Fibroblast of mammary gland (primary cell): ENCODE measurements at regions not wholly inside any gene's neighbourhood (a gene's known extent, or its start where the extent isn't known, plus 50 kb on each side); places are given as distances from the start of the nearest gene placed in this dataset.

Experiments
- DNase-seq: peaks from one replicate; pipeline ENCODE4 v3.0.0-alpha.2; 2010; ENCODE audit warnings: low read depth
- H3K4me3 ChIP-seq: 2 replicates; pipeline ENCODE4 v1.5.1; 2011; ENCODE audit warnings: low read depth, mild to moderate bottlenecking, low read length, moderate library complexity; ENCODE audit not compliant: control insufficient read depth
- TF ChIP-seq, protein P1 (sequence below): conservative IDR thresholded peaks from 2 replicates; pipeline ENCODE4 v1.5.1; 2011; ENCODE audit warnings: low read depth, low read length, inconsistent platforms; ENCODE audit not compliant: control insufficient read depth, insufficient read depth

DNA sequence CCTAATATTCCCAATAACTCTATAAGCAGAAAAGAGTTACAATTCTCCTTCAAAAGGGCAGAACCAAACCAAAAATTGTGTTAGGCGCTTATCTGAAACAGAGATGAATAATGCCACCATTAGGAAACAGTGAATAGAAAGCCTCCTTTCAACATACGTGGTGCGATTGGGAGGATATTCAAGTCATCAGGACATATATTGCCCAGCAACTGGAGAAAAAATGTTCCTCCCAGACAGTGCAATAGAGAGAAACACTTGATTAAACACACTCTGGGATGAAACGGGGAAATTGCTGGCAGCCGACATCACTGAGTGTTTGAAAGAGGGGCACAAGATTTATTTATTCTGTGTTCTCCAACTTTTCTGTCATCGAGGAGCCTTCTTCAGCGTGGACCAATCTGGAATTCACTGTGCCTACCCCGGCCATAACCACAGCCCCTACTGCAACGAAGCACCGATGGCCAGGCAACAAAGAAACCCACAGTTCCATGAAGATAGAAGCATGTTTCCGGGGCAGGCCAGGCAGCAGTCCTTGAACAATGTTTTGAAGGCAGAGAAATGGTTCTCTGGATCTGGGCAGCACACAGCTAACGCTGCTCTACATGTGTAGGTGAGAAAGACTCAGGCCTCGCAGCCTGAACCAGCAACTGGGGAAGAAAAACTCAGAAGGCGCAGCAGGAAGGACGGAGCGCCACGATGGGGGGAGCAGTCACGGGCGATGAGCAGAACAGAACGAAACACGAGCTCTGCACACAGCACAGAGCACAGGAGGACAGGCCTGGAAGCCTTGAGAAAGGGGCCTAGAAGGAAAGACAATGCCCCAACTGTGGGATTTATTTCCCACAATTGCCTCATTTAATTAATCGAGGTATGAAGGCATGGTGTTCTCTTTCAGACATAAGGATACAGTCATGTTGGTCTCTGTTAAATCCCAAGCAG lies 234.2 kb upstream of the FOXQ1 start:
- no peak for DNase-seq
- TF ChIP-seq, protein P1, sequence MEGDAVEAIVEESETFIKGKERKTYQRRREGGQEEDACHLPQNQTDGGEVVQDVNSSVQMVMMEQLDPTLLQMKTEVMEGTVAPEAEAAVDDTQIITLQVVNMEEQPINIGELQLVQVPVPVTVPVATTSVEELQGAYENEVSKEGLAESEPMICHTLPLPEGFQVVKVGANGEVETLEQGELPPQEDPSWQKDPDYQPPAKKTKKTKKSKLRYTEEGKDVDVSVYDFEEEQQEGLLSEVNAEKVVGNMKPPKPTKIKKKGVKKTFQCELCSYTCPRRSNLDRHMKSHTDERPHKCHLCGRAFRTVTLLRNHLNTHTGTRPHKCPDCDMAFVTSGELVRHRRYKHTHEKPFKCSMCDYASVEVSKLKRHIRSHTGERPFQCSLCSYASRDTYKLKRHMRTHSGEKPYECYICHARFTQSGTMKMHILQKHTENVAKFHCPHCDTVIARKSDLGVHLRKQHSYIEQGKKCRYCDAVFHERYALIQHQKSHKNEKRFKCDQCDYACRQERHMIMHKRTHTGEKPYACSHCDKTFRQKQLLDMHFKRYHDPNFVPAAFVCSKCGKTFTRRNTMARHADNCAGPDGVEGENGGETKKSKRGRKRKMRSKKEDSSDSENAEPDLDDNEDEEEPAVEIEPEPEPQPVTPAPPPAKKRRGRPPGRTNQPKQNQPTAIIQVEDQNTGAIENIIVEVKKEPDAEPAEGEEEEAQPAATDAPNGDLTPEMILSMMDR: no peak
- H3K4me3 ChIP-seq: no peak overlapping the region

GRCh38 chr6:1076531-1077459 lies 235.1 kb upstream of the FOXQ1 start:
- no peak overlapping the region for H3K4me3 ChIP-seq
- no peak for DNase-seq
- TF ChIP-seq, protein P1: no peak

DNA sequence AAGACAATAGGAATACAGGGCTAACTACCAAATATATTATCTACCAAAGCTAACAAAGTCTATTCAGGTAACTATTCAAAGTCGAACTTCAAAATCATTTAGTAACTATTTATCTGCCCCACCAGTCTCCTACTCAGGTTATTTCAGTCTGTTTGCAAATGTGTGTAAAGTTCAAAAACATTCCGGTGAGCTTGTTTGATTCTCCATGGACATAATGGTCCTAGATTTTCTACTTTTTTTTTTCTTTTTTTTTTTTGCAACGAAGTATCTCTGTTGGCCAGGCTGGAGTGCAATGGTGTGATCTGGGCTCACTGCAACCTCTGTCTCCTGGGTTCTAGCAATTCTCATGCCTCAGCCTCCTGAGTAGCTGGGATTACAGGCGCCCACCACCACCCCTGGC lies 236.0 kb upstream of the FOXQ1 start:
- no peak for DNase-seq
- H3K4me3 ChIP-seq: no peak overlapping the region

DNA sequence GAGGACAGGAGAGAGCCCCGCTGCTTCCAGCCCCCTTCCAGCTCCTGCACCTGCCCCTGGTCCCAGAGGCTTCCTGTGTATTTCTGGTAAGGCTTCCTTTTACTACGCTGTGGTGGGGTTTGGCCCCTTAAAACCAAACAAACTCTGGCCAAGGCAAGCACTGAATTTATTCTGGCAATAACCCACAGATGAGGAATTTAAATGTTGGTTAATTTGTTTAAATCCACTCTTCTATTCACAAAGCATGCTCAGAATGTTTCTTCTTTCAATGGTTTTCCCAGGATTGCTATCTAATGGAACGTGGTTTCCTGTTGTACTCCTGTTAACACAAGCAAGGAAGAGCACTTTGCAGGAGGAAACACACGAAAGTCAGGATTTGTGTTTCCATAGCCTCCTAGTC lies 236.5 kb upstream of the FOXQ1 start:
- no peak overlapping the region for H3K4me3 ChIP-seq
- no peak for DNase-seq
- TF ChIP-seq, protein P1: no peak

More for the DNA sequence above, 236.0 kb upstream of the FOXQ1 start:
- TF ChIP-seq, protein P1: no peak

GRCh38 chr6:1070085-1070521 lies 241.8 kb upstream of the FOXQ1 start:
- TF ChIP-seq, protein P1: no peak
- no peak for DNase-seq
- H3K4me3 ChIP-seq: no peak overlapping the region

GRCh38 chr6:1068905-1069304 lies 243.0 kb upstream of the FOXQ1 start:
- DNase-seq: no peak
- no peak overlapping the region for H3K4me3 ChIP-seq
- TF ChIP-seq, protein P1: no peak
